GM23338 (cell line): ENCODE measurements at regions not wholly inside any gene's neighbourhood (a gene's known extent, or its start where the extent isn't known, plus 50 kb on each side); places are given as distances from the start of the nearest gene placed in this dataset.

Experiments used
- ATAC-seq: fragments of 200-7000 bp; cut with Tn5 transposase; 3 replicates; pipeline ENCODE4 v1.9.1; 2020
- DNase-seq: peaks from one replicate; pipeline ENCODE4 v3.0.0-alpha.2; 2015; ENCODE audit warnings: low spot score
- H2AFZ ChIP-seq: fragments of 200-600 bp; sonication (generic); 2 replicates; pipeline ENCODE4 v1.8.0; 2016; ENCODE audit warnings: antibody characterized with exemption, mild to moderate bottlenecking, moderate library complexity
- H3F3A ChIP-seq: fragments of 200-600 bp; sonication (generic); replicated peaks from 2 replicates; pipeline ENCODE4 v1.8.0; 2017; ENCODE audit warnings: antibody characterized with exemption, mixed run types, low read depth
- H3K27ac ChIP-seq: fragments of 200-600 bp; sonication (generic); 2 replicates; pipeline ENCODE4 v1.6.1; 2016; ENCODE audit warnings: low read depth
- H3K27me3 ChIP-seq: fragments of 200-600 bp; sonication (generic); 2 replicates; pipeline ENCODE4 v1.8.0; 2016; ENCODE audit warnings: mild to moderate bottlenecking, mixed run types, moderate library complexity; ENCODE audit not compliant: insufficient read depth
- H3K36me3 ChIP-seq: fragments of 200-600 bp; sonication (generic); 2 replicates; pipeline ENCODE4 v1.8.0; 2016; ENCODE audit warnings: mild to moderate bottlenecking; ENCODE audit not compliant: insufficient read depth
- H3K4me1 ChIP-seq: fragments of 200-600 bp; sonication (generic); 2 replicates; pipeline ENCODE4 v1.8.0; 2016; ENCODE audit warnings: mild to moderate bottlenecking, moderate library complexity; ENCODE audit not compliant: insufficient read depth
- H3K4me2 ChIP-seq: fragments of 200-600 bp; sonication (generic); 2 replicates; pipeline ENCODE4 v1.7.1; 2017; ENCODE audit warnings: mixed run types
- H3K4me3 ChIP-seq: fragments of 200-600 bp; sonication (generic); 2 replicates; pipeline ENCODE4 v1.6.1; 2016; ENCODE audit warnings: mixed run types
- H3K79me2 ChIP-seq: fragments of 200-600 bp; sonication (generic); replicated peaks from 2 replicates; pipeline ENCODE4 v1.8.0; 2017; ENCODE audit warnings: mild to moderate bottlenecking; ENCODE audit not compliant: insufficient read depth
- H3K9me2 ChIP-seq: fragments of 200-600 bp; sonication (generic); 2 replicates; pipeline ENCODE4 v1.8.0; 2017; ENCODE audit not compliant: insufficient read depth
- H4K20me1 ChIP-seq: fragments of 200-600 bp; sonication (generic); replicated peaks from 2 replicates; pipeline ENCODE4 v1.8.0; 2017; ENCODE audit warnings: mild to moderate bottlenecking; ENCODE audit not compliant: insufficient read depth
- H3K27ac Mint-ChIP-seq: 2 replicates; pipeline ENCODE4 v1.8.0; 2020; ENCODE audit warnings: inconsistent platforms, mild to moderate bottlenecking, moderate library complexity, mixed read lengths
- H3K27me3 Mint-ChIP-seq: 3 replicates; pipeline ENCODE4 v1.8.0; 2022; ENCODE audit warnings: low read depth, mild to moderate bottlenecking, moderate library complexity, mixed read lengths, inconsistent platforms; ENCODE audit not compliant: insufficient read depth, poor library complexity
- H3K36me3 Mint-ChIP-seq: 3 replicates; pipeline ENCODE4 v1.8.0; 2021; ENCODE audit warnings: low read depth, mild to moderate bottlenecking, inconsistent platforms, moderate library complexity, mixed read lengths
- H3K4me1 Mint-ChIP-seq: 3 replicates; pipeline ENCODE4 v1.8.0; 2020; ENCODE audit warnings: mild to moderate bottlenecking, inconsistent platforms, mixed read lengths
- H3K4me3 Mint-ChIP-seq: 3 replicates; pipeline ENCODE4 v1.8.0; 2021; ENCODE audit warnings: moderate library complexity, mild to moderate bottlenecking, inconsistent platforms, mixed read lengths
- H3K9me3 Mint-ChIP-seq: 3 replicates; pipeline ENCODE4 v1.8.0; 2020; ENCODE audit warnings: moderate library complexity, mild to moderate bottlenecking, inconsistent platforms, mixed read lengths
- CREB1 ChIP-seq: fragments of 250-450 bp; sonication (Bioruptor Pico); IDR thresholded peaks from 2 replicates; pipeline ENCODE4 v1.5.0; 2020; ENCODE audit warnings: low read depth, mild to moderate bottlenecking, moderate library complexity
- EZH2phosphoT487 ChIP-seq: fragments of 200-600 bp; sonication (generic); IDR thresholded peaks from one replicate; pipeline ENCODE4 v1.8.1; 2018; ENCODE audit warnings: antibody characterized with exemption; ENCODE audit not compliant: unreplicated experiment
- POLR2AphosphoS5 ChIP-seq: IDR thresholded peaks from 2 replicates; pipeline ENCODE4 v1.6.1; 2016; ENCODE audit warnings: antibody characterized with exemption, low read depth
- STAT1 ChIP-seq: IDR thresholded peaks from one replicate; pipeline ENCODE4 v1.6.1; 2016; ENCODE audit warnings: antibody characterized with exemption; ENCODE audit not compliant: unreplicated experiment
- ZNF114 ChIP-seq: fragments of 250-450 bp; sonication (Bioruptor Pico); IDR thresholded peaks from 2 replicates; pipeline ENCODE4 v1.5.0; 2020; ENCODE audit warnings: mild to moderate bottlenecking, moderate library complexity
- ZNF331 ChIP-seq: fragments of 250-450 bp; sonication (Bioruptor Pico); IDR thresholded peaks from 2 replicates; pipeline ENCODE4 v1.5.0; 2020; ENCODE audit warnings: low read depth, mild to moderate bottlenecking, moderate library complexity
- ZNF462 ChIP-seq: fragments of 250-450 bp; sonication (Bioruptor Pico); IDR thresholded peaks from 2 replicates; pipeline ENCODE4 v1.5.0; 2020; ENCODE audit warnings: mild to moderate bottlenecking, moderate library complexity

GRCh38 chr3:80014576-80014975 is 246.8 kb upstream of the ROBO1 start:
- TF ChIP-seq ZNF462 (CRISPR knock-in tag) = no peak
- no peak for TF ChIP-seq ZNF114 (CRISPR knock-in tag)
- no peak for TF ChIP-seq POLR2AphosphoS5
- no peak for TF ChIP-seq CREB1 (CRISPR knock-in tag)
- H3K4me1 Mint-ChIP-seq = peaks cover 7% of the 10 kb centered on the region; the same call in 2 of the 3 replicates
- no peak for ATAC-seq
- Histone ChIP-seq H3K36me3 (no peaks in the 10 kb centered on the region), H3K4me3 (no peak overlapping the region), H2AFZ (no peak overlapping the region), H3F3A (no peaks in the 10 kb centered on the region), H3K79me2 (no peaks in the 10 kb centered on the region), H4K20me1 (no peaks in the 10 kb centered on the region), H3K4me2 (no peak overlapping the region), H3K9me2 (no peaks in the 10 kb centered on the region), H3K4me1 (no peaks in the 10 kb centered on the region), H3K27ac (no peak overlapping the region), H3K27me3 (no peaks in the 10 kb centered on the region)
- H3K9me3 Mint-ChIP-seq = no peaks in the 10 kb centered on the region
- H3K27me3 Mint-ChIP-seq = no peaks in the 10 kb centered on the region
- DNase-seq = no peak
- H3K27ac Mint-ChIP-seq = no peak overlapping the region
- H3K4me3 Mint-ChIP-seq = no peak overlapping the region
- H3K36me3 Mint-ChIP-seq = no peaks in the 10 kb centered on the region

- Histone ChIP-seq H3K36me3 (no peaks in the 10 kb centered on the region), H3K9me2 (no peaks in the 10 kb centered on the region)
- TF ChIP-seq EZH2phosphoT487 = no peak
- TF ChIP-seq STAT1 = no peak
- no peak for TF ChIP-seq ZNF114 (CRISPR knock-in tag)
- no peak for TF ChIP-seq ZNF462 (CRISPR knock-in tag)
- TF ChIP-seq ZNF331 (CRISPR knock-in tag) = no peak
Measured at GRCh38 chr3:80010021-80010571, 242.3 kb upstream of the ROBO1 start.

More at GRCh38 chr3:80010021-80010571, 242.3 kb upstream of the ROBO1 start:
- H3K27me3 ChIP-seq = no peaks in the 10 kb centered on the region
- Mint-ChIP-seq H3K27me3 (no peaks in the 10 kb centered on the region), H3K4me3 (no peak overlapping the region), H3K9me3 (no peaks in the 10 kb centered on the region), H3K4me1 (peaks cover 12% of the 10 kb centered on the region; the same call in 2 of the 3 replicates), H3K36me3 (no peaks in the 10 kb centered on the region), H3K27ac (no peak overlapping the region)
- no peak for DNase-seq
- H3K79me2 ChIP-seq = no peaks in the 10 kb centered on the region
- ATAC-seq = no peak
- no peak overlapping the region for H3K4me2 ChIP-seq
- no peak overlapping the region for H3K4me3 ChIP-seq
- H2AFZ ChIP-seq = no peak overlapping the region
- no peaks in the 10 kb centered on the region for H4K20me1 ChIP-seq
- no peaks in the 10 kb centered on the region for H3K4me1 ChIP-seq
- no peak overlapping the region for H3K27ac ChIP-seq
- H3F3A ChIP-seq = no peaks in the 10 kb centered on the region
